Body of pancreas (tissue), 4 donors: ENCODE measurements at regions not wholly inside any gene's neighbourhood (a gene's known extent, or its start where the extent isn't known, plus 50 kb on each side); places are given as distances from the start of the nearest gene placed in this dataset.

Source experiments
- ATAC-seq: fragments of 150-250 bp; one replicate; pipeline ENCODE4 v1.9.1; 2016
- DNase-seq, 4 donors: peaks; one replicate each; pipeline ENCODE4 v3.0.0-alpha.2; 2019
- H3K27ac ChIP-seq, 4 donors: fragments of 200-600 bp; sonication (generic); 1 replicate in 3 of 4; 2 replicates in 1 of 4; pipeline versions ENCODE4 v1.5.1 to v1.6.1; 2016 to 2019; ENCODE audit warnings: mild to moderate bottlenecking in 1 of 4, mixed read lengths in 1 of 4, moderate library complexity in 1 of 4
- H3K27me3 ChIP-seq, 2 donors: fragments of 200-600 bp; sonication (generic); one replicate each; pipeline ENCODE4 v1.6.0; 2016; ENCODE audit warnings: mild to moderate bottlenecking in 1 of 2
- H3K36me3 ChIP-seq, 2 donors: fragments of 200-600 bp; sonication (generic); replicated peaks in 1 of 2; 2 replicates each; pipeline ENCODE4 v1.5.1; 2016; ENCODE audit warnings: low read depth in 2 of 2; ENCODE audit not compliant: insufficient read depth in 1 of 2
- H3K4me1 ChIP-seq: fragments of 200-600 bp; sonication (generic); one replicate; pipeline ENCODE4 v1.6.0; 2016
- H3K4me3 ChIP-seq, 2 donors: fragments of 200-600 bp; sonication (generic); 1 replicate in 1 of 2; 2 replicates in 1 of 2; pipeline ENCODE4 v1.5.1; 2016 to 2019
- H3K9me3 ChIP-seq, 3 donors: fragments of 200-600 bp; sonication (generic); 1 replicate in 2 of 3; 2 replicates in 1 of 3; pipeline ENCODE4 v1.5.1; 2016
- POLR2A ChIP-seq, 3 donors: fragments of 450-650 bp; IDR thresholded peaks; one replicate each; pipeline ENCODE4 v1.6.1; 2016; ENCODE audit warnings: antibody characterized with exemption in 3 of 3, mild to moderate bottlenecking in 2 of 3
- WGBS, 2 donors: methylation state at CpG; one replicate each; pipeline ENCODE4 v1.1.5; 2017; 5-methylcytosine and 5-hydroxymethylcytosine counted together
- intact Hi-C: fragments of 100-400 bp; cut with DNase I; formaldehyde crosslinking; loops from one replicate; pipeline ENCODE4 v1.15.1; 2023
- TF ChIP-seq, protein P1 (sequence below), 7 experiments: fragments of 450-650 bp in 4 of 7; fragments of 200-600 bp in 3 of 7; sonication (generic) in 3 of 7; IDR thresholded peaks; one replicate each; pipeline ENCODE4 v1.5.1; 2016 to 2019; ENCODE audit warnings: antibody characterized with exemption in 7 of 7

DNA sequence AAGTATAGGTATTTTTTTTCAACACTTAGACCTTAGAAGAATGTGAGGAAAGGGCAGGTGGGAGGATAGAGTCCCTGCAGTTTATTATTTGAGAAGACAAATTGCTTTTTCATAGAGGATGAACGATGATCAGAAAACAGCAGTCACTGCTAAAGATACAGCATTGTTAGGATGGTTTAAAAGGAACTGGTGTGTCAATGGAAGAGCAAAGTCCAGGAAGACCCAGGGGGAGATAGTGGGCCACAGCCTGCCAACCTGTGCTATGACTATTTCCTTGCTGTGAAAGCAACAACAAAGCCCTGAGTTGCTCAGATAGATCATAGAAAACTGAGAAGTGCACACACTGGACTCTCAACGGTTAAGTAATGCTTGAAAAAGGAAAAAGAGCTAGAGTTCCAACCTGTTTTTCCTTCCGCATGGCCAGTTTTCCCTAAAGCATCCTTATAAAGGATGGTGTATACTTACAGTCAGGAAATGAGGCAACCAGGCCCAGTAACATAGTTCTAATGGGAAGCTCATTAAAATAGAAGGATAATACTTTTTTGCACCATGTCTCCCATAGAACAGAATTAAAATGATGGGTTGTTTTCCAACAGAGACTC, 153.8 kb downstream of the CEMIP2 start:
- WGBS, 2 donors, result 62 to 80% methylated on average over 3 of the region's 3 CpGs
- Histone ChIP-seq H3K4me3 (no peak overlapping the region), H3K9me3 (no peaks in the 10 kb centered on the region), H3K36me3 (no peaks in the 10 kb centered on the region), H3K27me3 (no peaks in the 10 kb centered on the region), H3K4me1 (no peaks in the 10 kb centered on the region), H3K27ac (no peak overlapping the region)
- no peak for ATAC-seq
- intact Hi-C loops, result no loop called here
- TF ChIP-seq, protein P1, sequence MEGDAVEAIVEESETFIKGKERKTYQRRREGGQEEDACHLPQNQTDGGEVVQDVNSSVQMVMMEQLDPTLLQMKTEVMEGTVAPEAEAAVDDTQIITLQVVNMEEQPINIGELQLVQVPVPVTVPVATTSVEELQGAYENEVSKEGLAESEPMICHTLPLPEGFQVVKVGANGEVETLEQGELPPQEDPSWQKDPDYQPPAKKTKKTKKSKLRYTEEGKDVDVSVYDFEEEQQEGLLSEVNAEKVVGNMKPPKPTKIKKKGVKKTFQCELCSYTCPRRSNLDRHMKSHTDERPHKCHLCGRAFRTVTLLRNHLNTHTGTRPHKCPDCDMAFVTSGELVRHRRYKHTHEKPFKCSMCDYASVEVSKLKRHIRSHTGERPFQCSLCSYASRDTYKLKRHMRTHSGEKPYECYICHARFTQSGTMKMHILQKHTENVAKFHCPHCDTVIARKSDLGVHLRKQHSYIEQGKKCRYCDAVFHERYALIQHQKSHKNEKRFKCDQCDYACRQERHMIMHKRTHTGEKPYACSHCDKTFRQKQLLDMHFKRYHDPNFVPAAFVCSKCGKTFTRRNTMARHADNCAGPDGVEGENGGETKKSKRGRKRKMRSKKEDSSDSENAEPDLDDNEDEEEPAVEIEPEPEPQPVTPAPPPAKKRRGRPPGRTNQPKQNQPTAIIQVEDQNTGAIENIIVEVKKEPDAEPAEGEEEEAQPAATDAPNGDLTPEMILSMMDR (IDR thresholded peaks at IDR 0.05), result no peak
- TF ChIP-seq POLR2A (IDR thresholded peaks at IDR 0.05), result no peak
- DNase-seq, result no peak

DNA sequence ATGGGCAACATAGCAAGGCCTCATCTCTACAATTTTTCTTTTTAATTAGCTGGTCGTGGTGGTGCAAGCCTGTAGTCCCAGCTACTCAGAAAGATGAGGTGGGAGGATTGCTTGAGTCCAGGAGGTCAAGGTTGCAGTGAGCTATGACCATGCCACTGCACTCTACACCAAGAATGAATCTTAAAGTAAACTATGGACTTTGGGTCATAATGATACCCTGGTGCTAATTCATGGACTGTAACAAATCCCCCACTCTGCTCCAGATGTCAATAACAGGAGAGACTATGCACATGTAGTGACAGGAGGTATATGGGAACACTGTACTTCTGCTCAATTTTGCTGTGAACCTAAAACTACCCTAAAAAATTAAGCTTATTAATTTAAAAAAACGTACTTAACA, 155.4 kb downstream of the CEMIP2 start:
- H3K36me3 ChIP-seq, result no peaks in the 10 kb centered on the region
- TF ChIP-seq POLR2A (IDR thresholded peaks at IDR 0.05), result no peak
- TF ChIP-seq, protein P1 (IDR thresholded peaks at IDR 0.05), result no peak
- H3K27me3 ChIP-seq, result no peaks in the 10 kb centered on the region
- H3K9me3 ChIP-seq, result no peaks in the 10 kb centered on the region
- H3K4me3 ChIP-seq, result no peak overlapping the region
- intact Hi-C loops, result no loop called here
- ATAC-seq (no peak), DNase-seq (no peak)
- H3K4me1 ChIP-seq, result no peaks in the 10 kb centered on the region
- WGBS, 2 donors, result 47 to 50% methylated on average over 2 of the region's 2 CpGs
- no peak overlapping the region for H3K27ac ChIP-seq

DNA sequence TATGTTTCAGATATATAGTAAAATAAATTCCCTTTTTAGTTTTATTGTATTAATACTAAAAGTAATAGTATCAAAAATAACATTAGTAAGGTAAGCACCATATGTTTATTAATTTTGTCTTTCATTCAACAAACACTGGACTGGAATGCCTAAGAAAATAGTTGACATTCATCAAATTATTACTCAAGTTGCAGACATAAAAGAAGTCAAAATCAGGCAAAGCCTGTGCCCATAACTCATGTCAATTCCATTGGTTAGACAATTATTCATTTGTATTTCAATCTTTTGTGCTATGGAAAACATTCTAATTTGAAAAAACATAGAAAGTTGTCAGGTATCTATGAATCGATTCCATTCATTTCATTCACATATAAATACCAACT, 158.9 kb downstream of the CEMIP2 start:
- intact Hi-C loops, result loop anchor here (10.0 kb wide), 2 partner anchors 165 to 205 kb away; no protein-coding TSS in a partner anchor
- no peaks in the 10 kb centered on the region for H3K27me3 ChIP-seq
- no peak for DNase-seq
- no peak overlapping the region for H3K4me3 ChIP-seq
- H3K36me3 ChIP-seq, result no peaks in the 10 kb centered on the region
- no peaks in the 10 kb centered on the region for H3K4me1 ChIP-seq
- no peak overlapping the region for H3K27ac ChIP-seq
- no peaks in the 10 kb centered on the region for H3K9me3 ChIP-seq
- 79 to 81% methylated on average over 1 of the region's 1 CpG for WGBS, 2 donors
- no peak for ATAC-seq
- TF ChIP-seq, protein P1 (IDR thresholded peaks at IDR 0.05), result no peak
- TF ChIP-seq POLR2A (IDR thresholded peaks at IDR 0.05), result no peak

DNA sequence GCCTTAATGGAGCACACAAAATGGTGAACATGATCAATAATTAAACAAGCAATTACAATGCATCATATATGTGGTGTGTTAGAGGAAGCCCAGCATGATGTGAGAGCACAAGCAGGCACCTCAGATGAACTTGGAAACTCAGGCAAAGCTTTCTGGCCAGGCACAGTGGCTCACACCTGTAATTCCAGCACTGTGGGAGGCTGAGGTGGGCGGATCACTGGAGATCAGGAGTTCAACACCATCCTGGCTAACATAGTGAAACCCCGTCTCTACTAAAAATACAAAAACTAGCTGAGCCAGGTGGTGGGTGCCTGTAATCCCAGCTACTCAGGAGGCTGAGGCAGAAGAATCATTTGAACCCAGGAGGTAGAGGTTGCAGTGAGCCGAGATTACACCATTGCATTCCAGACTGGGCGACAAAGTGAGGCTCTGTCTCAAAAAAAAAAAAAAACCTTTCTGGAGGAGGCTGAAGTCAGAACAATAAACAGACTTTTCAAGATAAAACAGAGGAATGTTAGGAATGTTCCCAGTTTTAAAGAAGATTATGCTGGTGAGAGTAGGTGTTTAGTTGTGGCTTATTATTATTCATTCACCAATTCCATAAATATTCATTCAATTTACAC, 159.4 kb downstream of the CEMIP2 start:
- Histone ChIP-seq H3K4me1 (no peaks in the 10 kb centered on the region), H3K36me3 (no peaks in the 10 kb centered on the region), H3K27me3 (no peaks in the 10 kb centered on the region), H3K9me3 (no peaks in the 10 kb centered on the region), H3K4me3 (no peak overlapping the region), H3K27ac (peak overlapping the region in 1 of 4 donors; percentile 21)
- TF ChIP-seq POLR2A (IDR thresholded peaks at IDR 0.05), result no peak
- intact Hi-C loops, result loop anchor here (10.0 kb wide), 2 partner anchors 166 to 206 kb away; no protein-coding TSS in a partner anchor
- DNase-seq (no peak), ATAC-seq (peak; percentile 38)
- 58 to 66% methylated on average over 4 of the region's 4 CpGs for WGBS, 2 donors

DNA sequence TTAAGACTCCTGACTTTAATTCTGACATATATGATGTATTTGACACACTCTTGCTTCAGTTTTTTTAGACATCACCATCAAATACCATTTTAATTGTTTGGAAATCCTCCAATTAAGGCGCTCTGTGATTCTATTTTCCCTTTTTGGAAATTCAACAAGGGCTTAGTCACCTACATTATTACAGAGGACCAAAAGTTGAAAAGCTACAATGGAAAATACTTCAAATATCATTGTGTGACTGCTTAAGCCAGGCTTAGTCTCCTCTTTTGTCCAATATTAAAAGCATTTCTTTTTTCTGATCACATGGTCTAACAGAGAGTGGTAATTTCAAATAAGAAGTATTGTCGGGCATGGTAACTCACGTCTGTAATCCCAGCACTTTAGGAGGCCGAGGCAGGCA, 160.3 kb downstream of the CEMIP2 start:
- no peak overlapping the region for H3K27ac ChIP-seq
- no peaks in the 10 kb centered on the region for H3K4me1 ChIP-seq
- intact Hi-C loops, result loop anchor here (10.0 kb wide), 2 partner anchors 167 to 207 kb away; no protein-coding TSS in a partner anchor
- ATAC-seq (no peak), DNase-seq (no peak)
- no peaks in the 10 kb centered on the region for H3K36me3 ChIP-seq
- H3K27me3 ChIP-seq, result no peaks in the 10 kb centered on the region
- WGBS, 2 donors, result 72 to 76% methylated on average over 4 of the region's 4 CpGs
- H3K9me3 ChIP-seq, result no peaks in the 10 kb centered on the region
- TF ChIP-seq, protein P1 (IDR thresholded peaks at IDR 0.05), result no peak
- no peak for TF ChIP-seq POLR2A (IDR thresholded peaks at IDR 0.05)
- H3K4me3 ChIP-seq, result no peak overlapping the region
